ENCODE measurements at regions not wholly inside any gene's neighbourhood (a gene's known extent, or its start where the extent isn't known, plus 50 kb on each side); places are given as distances from the start of the nearest gene placed in this dataset.
A peak's percentile ranks its signal among the peaks of the same experiment; 100 is the strongest.
"Not testable (repeated sequence)": the region's sequence is repeated elsewhere in the genome, so short reads cannot be mapped to it uniquely, and the experiment has no call there.

DNA sequence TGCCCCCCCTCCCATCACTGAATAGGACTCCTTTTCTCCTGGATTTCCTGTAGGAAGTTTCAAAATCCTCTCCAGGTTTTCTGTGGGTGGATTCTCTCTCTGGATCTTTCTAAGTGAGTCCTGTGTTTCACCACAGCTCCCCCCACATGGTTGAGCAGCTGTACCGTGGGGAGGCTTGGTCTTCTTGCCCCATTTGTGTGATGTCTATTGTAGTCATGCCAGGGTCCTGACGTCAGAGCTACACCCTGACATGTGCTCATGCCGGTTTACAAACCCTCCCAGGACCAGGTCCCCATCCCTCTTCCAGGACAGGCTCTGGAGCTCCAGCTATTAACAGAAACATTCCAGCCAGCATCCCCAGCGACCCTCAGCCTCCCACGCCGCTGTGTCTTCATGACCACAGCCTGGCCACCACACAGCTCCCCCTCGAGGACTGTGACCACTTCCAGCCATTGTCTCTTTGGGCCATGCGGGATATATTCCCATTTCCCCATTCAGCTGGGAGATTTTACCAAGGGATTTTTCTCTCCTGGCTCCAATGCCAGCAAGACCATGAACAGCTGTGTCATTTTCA is 331.6 kb downstream of the CACNA1B start:
- 51 to 73% methylated on average over 4 of the region's 8 CpGs for WGBS, 2 donors
- H3K4me1 ChIP-seq (ENCODE audit: control insufficient read depth in 5 of 5, insufficient read depth in 5 of 5, low read length in 5 of 5); H3K27me3 ChIP-seq (ENCODE audit: control insufficient read depth in 3 of 3, insufficient read depth in 3 of 3, low read length in 2 of 3); DNase-seq; H3K9me3 ChIP-seq (ENCODE audit: control insufficient read depth in 4 of 4, insufficient read depth in 3 of 4, low read length in 3 of 4); H3K9ac ChIP-seq (ENCODE audit: insufficient read depth in 1 of 2, low read length in 2 of 2); H3K27ac ChIP-seq (ENCODE audit: low read depth in 1 of 2, low read length in 1 of 2); ATAC-seq (ENCODE audit: insufficient read depth, low FRiP score); H3K4me3 ChIP-seq; H3K36me3 ChIP-seq (ENCODE audit: control insufficient read depth in 4 of 4, insufficient read depth in 4 of 4, low read length in 4 of 4): not testable (repeated sequence)

DNA sequence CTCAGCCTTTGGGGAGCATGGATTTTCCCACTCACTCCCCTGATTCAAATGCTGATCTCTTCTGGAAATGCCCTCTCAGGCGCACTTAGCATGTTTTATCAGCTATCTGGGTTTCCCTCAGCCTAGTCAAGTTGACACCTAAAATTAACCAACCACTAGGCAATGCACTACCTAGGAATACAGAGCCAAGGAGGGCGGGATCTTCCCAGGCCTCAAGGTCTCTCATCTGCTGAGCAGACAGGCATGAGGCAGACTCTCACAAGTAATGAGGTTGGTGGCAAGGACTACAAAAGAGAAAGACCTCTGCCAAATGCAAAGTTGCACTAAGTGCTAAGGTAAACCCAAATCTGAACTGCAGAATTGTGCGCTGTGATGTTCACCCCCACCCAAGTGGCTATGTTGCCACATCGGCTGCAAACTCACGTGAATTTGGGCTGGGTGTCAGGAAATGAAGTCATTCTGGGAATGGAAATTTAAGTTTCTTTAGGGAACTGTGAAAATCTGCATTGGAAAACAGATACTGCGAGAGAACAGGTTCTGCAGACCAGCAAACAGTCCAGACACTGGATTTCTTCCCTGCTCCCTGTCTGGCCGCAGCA is 332.9 kb downstream of the CACNA1B start:
- ATAC-seq (ENCODE audit: insufficient read depth, low FRiP score); H3K9me3 ChIP-seq (ENCODE audit: control insufficient read depth in 4 of 4, insufficient read depth in 3 of 4, low read length in 3 of 4); H3K27me3 ChIP-seq (ENCODE audit: control insufficient read depth in 3 of 3, insufficient read depth in 3 of 3, low read length in 2 of 3); H3K4me1 ChIP-seq (ENCODE audit: control insufficient read depth in 5 of 5, insufficient read depth in 5 of 5, low read length in 5 of 5); H3K9ac ChIP-seq (ENCODE audit: insufficient read depth in 1 of 2, low read length in 2 of 2); DNase-seq; H3K36me3 ChIP-seq (ENCODE audit: control insufficient read depth in 4 of 4, insufficient read depth in 4 of 4, low read length in 4 of 4); H3K27ac ChIP-seq (ENCODE audit: low read depth in 1 of 2, low read length in 1 of 2); H3K4me3 ChIP-seq: not testable (repeated sequence)
- WGBS, 2 donors = 48 to 50% methylated on average over 6 of the region's 7 CpGs

DNA sequence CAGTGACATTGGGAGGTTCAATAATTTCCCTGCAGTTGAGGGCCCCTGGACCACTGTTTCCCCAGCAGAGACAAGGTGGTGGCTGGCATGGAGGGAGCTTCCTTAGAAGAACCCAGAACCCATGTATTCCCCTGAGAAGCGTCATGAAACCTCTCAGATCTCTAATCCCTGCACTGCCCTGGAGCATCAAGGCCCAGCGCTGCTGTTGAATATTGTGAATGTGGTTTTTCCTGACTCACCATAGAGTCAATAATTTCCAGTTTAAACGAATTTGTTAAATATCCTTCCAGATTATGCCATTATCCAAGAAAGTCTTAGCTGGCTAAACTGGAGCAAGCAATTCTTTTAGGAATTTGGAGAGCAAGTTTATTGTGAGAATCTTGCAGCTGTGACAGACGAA is 333.5 kb downstream of the CACNA1B start:
- not testable (repeated sequence) for H3K27ac ChIP-seq (ENCODE audit: low read depth in 1 of 2, low read length in 1 of 2); H3K4me3 ChIP-seq; H3K36me3 ChIP-seq (ENCODE audit: control insufficient read depth in 4 of 4, insufficient read depth in 4 of 4, low read length in 4 of 4); H3K27me3 ChIP-seq (ENCODE audit: control insufficient read depth in 3 of 3, insufficient read depth in 3 of 3, low read length in 2 of 3); DNase-seq; ATAC-seq (ENCODE audit: insufficient read depth, low FRiP score); H3K9me3 ChIP-seq (ENCODE audit: control insufficient read depth in 4 of 4, insufficient read depth in 3 of 4, low read length in 3 of 4); H3K4me1 ChIP-seq (ENCODE audit: control insufficient read depth in 5 of 5, insufficient read depth in 5 of 5, low read length in 5 of 5); H3K9ac ChIP-seq (ENCODE audit: insufficient read depth in 1 of 2, low read length in 2 of 2)
- WGBS, 2 donors = 56 to 63% methylated on average over 1 to 2 of the region's 4 CpGs

DNA sequence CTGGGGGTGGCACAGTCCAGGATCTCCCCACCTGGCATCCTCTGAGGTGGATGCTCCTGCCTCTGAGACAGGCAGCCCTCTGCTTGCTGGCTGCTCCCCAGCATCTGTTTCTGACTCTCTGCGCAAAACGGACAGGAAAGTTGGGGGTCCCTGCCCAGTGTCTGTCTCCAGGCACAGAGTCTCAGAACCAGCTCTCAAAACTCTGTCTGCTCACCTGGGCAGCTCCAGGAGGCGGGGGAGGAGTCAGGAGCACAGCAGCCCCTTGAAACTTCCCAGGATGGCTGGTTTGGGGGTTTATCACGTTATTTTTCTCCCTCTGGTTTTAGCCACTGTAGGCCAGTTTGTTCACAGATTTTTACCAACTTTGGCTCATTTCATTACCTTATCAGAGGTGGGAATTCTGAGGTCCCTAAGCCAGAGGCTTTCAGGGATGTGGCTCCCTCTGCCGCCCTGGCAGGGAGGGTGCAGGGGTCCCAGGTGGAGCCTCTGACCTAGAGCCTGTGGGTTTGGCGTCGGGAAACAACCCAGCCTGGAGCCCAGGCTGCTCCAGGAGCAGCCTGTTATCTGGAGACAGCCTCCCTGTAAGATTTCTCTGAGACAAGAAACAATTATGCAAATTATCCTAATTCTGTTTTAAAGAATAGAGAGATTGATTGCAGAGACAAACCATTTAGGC is 334.1 kb downstream of the CACNA1B start:
- H3K36me3 ChIP-seq (ENCODE audit: control insufficient read depth in 4 of 4, insufficient read depth in 4 of 4, low read length in 4 of 4); H3K4me1 ChIP-seq (ENCODE audit: control insufficient read depth in 5 of 5, insufficient read depth in 5 of 5, low read length in 5 of 5); H3K9ac ChIP-seq (ENCODE audit: insufficient read depth in 1 of 2, low read length in 2 of 2); H3K27me3 ChIP-seq (ENCODE audit: control insufficient read depth in 3 of 3, insufficient read depth in 3 of 3, low read length in 2 of 3); ATAC-seq (ENCODE audit: insufficient read depth, low FRiP score); H3K4me3 ChIP-seq; H3K27ac ChIP-seq (ENCODE audit: low read depth in 1 of 2, low read length in 1 of 2); H3K9me3 ChIP-seq (ENCODE audit: control insufficient read depth in 4 of 4, insufficient read depth in 3 of 4, low read length in 3 of 4); DNase-seq: not testable (repeated sequence)
- WGBS, 2 donors = 52 to 65% methylated on average over 7 of the region's 7 CpGs

DNA sequence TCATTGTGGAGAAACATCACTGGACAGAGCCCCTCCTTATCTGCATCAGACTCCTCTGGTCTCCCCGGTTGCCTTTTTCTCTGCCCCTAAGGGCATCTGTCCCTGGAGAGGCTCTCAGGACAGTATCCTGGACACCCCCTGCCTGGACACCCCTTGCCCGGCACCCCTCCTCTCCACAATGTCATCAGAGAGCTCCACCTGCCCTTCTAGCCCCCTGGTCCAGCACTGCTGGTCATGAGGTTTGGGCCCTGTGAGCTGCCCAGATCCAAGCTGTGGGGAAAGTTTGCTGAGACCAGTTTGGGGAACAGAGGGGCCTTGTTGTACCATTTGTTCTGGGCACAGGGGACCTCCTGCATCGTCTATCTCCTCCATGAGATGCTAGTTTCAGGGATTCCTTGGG is 335.2 kb downstream of the CACNA1B start:
- WGBS, 2 donors = 86 to 97% methylated on average over 1 of the region's 3 CpGs
- not testable (repeated sequence) for H3K9ac ChIP-seq (ENCODE audit: insufficient read depth in 1 of 2, low read length in 2 of 2); H3K4me3 ChIP-seq; DNase-seq; H3K27ac ChIP-seq (ENCODE audit: low read depth in 1 of 2, low read length in 1 of 2); H3K4me1 ChIP-seq (ENCODE audit: control insufficient read depth in 5 of 5, insufficient read depth in 5 of 5, low read length in 5 of 5); H3K27me3 ChIP-seq (ENCODE audit: control insufficient read depth in 3 of 3, insufficient read depth in 3 of 3, low read length in 2 of 3); H3K36me3 ChIP-seq (ENCODE audit: control insufficient read depth in 4 of 4, insufficient read depth in 4 of 4, low read length in 4 of 4); ATAC-seq (ENCODE audit: insufficient read depth, low FRiP score); H3K9me3 ChIP-seq (ENCODE audit: control insufficient read depth in 4 of 4, insufficient read depth in 3 of 4, low read length in 3 of 4)

DNA sequence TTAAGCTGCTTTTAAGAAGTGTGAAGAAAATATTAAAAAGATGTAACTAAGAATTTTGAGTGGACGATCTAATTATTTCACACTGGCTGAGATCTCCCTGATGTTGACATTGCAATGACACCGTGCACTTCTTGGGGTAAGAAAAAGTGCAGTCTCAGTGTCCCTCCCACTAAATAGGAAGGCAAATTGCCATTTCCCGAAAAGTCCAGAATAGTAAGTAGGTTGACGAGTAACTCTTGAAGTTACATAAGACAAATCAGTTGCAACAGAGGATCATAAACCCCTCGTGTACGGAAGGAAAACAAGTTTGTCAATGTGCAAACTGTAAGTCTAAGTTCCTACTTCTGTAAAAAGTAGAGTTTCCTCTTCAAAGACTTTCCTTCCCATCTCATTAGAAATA is 336.2 kb downstream of the CACNA1B start:
- H3K9me3 ChIP-seq (ENCODE audit: control insufficient read depth in 4 of 4, insufficient read depth in 3 of 4, low read length in 3 of 4); H3K36me3 ChIP-seq (ENCODE audit: control insufficient read depth in 4 of 4, insufficient read depth in 4 of 4, low read length in 4 of 4); H3K4me1 ChIP-seq (ENCODE audit: control insufficient read depth in 5 of 5, insufficient read depth in 5 of 5, low read length in 5 of 5); H3K27ac ChIP-seq (ENCODE audit: low read depth in 1 of 2, low read length in 1 of 2); H3K27me3 ChIP-seq (ENCODE audit: control insufficient read depth in 3 of 3, insufficient read depth in 3 of 3, low read length in 2 of 3); H3K9ac ChIP-seq (ENCODE audit: insufficient read depth in 1 of 2, low read length in 2 of 2); DNase-seq; H3K4me3 ChIP-seq: not testable (repeated sequence)
- WGBS, 2 donors = 11 to 24% methylated on average over 2 to 3 of the region's 6 CpGs
- ATAC-seq (ENCODE audit: insufficient read depth, low FRiP score) = peak; percentile 14

DNA sequence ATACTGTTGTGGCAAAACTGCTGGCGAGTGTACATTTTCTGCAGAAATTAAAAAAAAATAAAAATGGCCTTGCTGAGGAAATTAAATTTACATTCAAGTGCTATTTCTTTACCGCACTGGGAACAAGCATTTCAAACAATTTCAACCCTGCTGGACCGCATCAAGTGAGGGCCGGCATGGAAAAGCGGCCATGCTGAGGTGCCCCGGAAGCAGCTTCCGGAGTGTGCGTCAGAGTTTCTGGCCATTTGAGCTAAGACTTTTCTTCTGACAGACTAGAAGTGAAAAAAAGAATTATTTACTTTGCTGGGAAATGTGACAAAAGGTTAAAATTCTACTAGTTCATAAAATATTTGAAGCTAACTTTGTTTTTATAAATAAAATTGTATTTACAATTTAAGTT is 337.0 kb downstream of the CACNA1B start:
- 87 to 90% methylated on average over 7 to 8 of the region's 8 CpGs for WGBS, 2 donors
- not testable (repeated sequence) for H3K4me3 ChIP-seq; H3K36me3 ChIP-seq (ENCODE audit: control insufficient read depth in 4 of 4, insufficient read depth in 4 of 4, low read length in 4 of 4); ATAC-seq (ENCODE audit: insufficient read depth, low FRiP score); DNase-seq; H3K9ac ChIP-seq (ENCODE audit: insufficient read depth in 1 of 2, low read length in 2 of 2); H3K4me1 ChIP-seq (ENCODE audit: control insufficient read depth in 5 of 5, insufficient read depth in 5 of 5, low read length in 5 of 5); H3K27me3 ChIP-seq (ENCODE audit: control insufficient read depth in 3 of 3, insufficient read depth in 3 of 3, low read length in 2 of 3); H3K27ac ChIP-seq (ENCODE audit: low read depth in 1 of 2, low read length in 1 of 2); H3K9me3 ChIP-seq (ENCODE audit: control insufficient read depth in 4 of 4, insufficient read depth in 3 of 4, low read length in 3 of 4)

DNA sequence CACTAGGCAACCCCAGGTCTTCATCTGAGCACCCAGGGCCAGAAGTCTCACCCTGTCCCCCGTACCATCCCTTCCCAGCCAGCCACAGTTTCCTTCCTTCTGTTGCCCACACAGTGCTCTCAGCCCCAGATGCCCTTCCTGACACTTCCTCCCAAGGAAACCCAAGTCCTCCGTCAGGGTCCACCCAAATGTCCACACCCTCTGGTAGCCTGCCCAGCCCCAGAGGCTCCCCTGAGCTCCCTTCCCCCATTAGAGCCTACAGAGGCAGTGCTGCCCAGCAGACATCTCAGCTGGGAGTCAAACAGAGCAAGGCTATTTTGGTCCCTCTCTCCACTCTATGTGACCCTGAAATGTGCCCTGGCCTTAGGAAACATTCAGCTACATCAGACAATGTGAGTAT is 338.0 kb downstream of the CACNA1B start:
- H3K4me1 ChIP-seq (ENCODE audit: control insufficient read depth in 5 of 5, insufficient read depth in 5 of 5, low read length in 5 of 5); H3K4me3 ChIP-seq; H3K9ac ChIP-seq (ENCODE audit: insufficient read depth in 1 of 2, low read length in 2 of 2); H3K27ac ChIP-seq (ENCODE audit: low read depth in 1 of 2, low read length in 1 of 2); H3K36me3 ChIP-seq (ENCODE audit: control insufficient read depth in 4 of 4, insufficient read depth in 4 of 4, low read length in 4 of 4); ATAC-seq (ENCODE audit: insufficient read depth, low FRiP score); H3K9me3 ChIP-seq (ENCODE audit: control insufficient read depth in 4 of 4, insufficient read depth in 3 of 4, low read length in 3 of 4); DNase-seq; H3K27me3 ChIP-seq (ENCODE audit: control insufficient read depth in 3 of 3, insufficient read depth in 3 of 3, low read length in 2 of 3): not testable (repeated sequence)
- WGBS, 2 donors = no CpG with 5 or more reads among the region's 2 CpGs
